ENCODE measurements at regions not wholly inside any gene's neighbourhood (a gene's known extent, or its start where the extent isn't known, plus 50 kb on each side); places are given as distances from the start of the nearest gene placed in this dataset.

- Mint-ChIP-seq H3K27me3 (ENCODE audit: low read depth) (no peaks in the 10 kb centered on the region), H3K36me3 (no peaks in the 10 kb centered on the region), H3K4me1 (peaks cover 18% of the 10 kb centered on the region), H3K9me3 (peaks cover 8% of the 10 kb centered on the region), H3K27ac (peak overlapping the region; percentile 21), H3K4me3 (no peak overlapping the region)
- no peak for TF ChIP-seq CTCF (IDR thresholded peaks at IDR 0.05; ENCODE audit: unreplicated experiment)
- no peak for DNase-seq (ENCODE audit: low spot score in 2 of 2, unreplicated experiment in 2 of 2)
Measured at GRCh38 chr3:30189900-30190299, 416.5 kb upstream of the TGFBR2 start.

- peaks cover 32% of the 10 kb centered on the region for H3K4me1 Mint-ChIP-seq
- H3K36me3 Mint-ChIP-seq = no peaks in the 10 kb centered on the region
- H3K4me3 Mint-ChIP-seq = no peak overlapping the region
- no peak for TF ChIP-seq CTCF (IDR thresholded peaks at IDR 0.05; ENCODE audit: unreplicated experiment)
- no peak overlapping the region for H3K27ac Mint-ChIP-seq
- H3K9me3 Mint-ChIP-seq = peaks cover 3% of the 10 kb centered on the region
- no peaks in the 10 kb centered on the region for H3K27me3 Mint-ChIP-seq (ENCODE audit: low read depth)
- no peak for DNase-seq (ENCODE audit: low spot score in 2 of 2, unreplicated experiment in 2 of 2)
Measured at GRCh38 chr3:30193625-30194044, 412.8 kb upstream of the TGFBR2 start.

GRCh38 chr3:30195352-30195751, 411.0 kb upstream of the TGFBR2 start:
- Mint-ChIP-seq H3K27ac (no peak overlapping the region), H3K4me1 (peaks cover 37% of the 10 kb centered on the region), H3K36me3 (no peaks in the 10 kb centered on the region), H3K27me3 (ENCODE audit: low read depth) (no peaks in the 10 kb centered on the region), H3K9me3 (peaks cover 3% of the 10 kb centered on the region), H3K4me3 (no peak overlapping the region)
- TF ChIP-seq CTCF (IDR thresholded peaks at IDR 0.05; ENCODE audit: unreplicated experiment) = no peak
- DNase-seq (ENCODE audit: low spot score in 2 of 2, unreplicated experiment in 2 of 2) = no peak

GRCh38 chr3:30198162-30198561, 408.2 kb upstream of the TGFBR2 start:
- H3K27ac Mint-ChIP-seq = no peak overlapping the region
- H3K27me3 Mint-ChIP-seq (ENCODE audit: low read depth) = no peaks in the 10 kb centered on the region
- no peak overlapping the region for H3K4me3 Mint-ChIP-seq
- H3K4me1 Mint-ChIP-seq = peaks cover 36% of the 10 kb centered on the region
- DNase-seq (ENCODE audit: low spot score in 2 of 2, unreplicated experiment in 2 of 2) = no peak
- H3K9me3 Mint-ChIP-seq = peaks cover 3% of the 10 kb centered on the region
- no peaks in the 10 kb centered on the region for H3K36me3 Mint-ChIP-seq
- TF ChIP-seq CTCF (IDR thresholded peaks at IDR 0.05; ENCODE audit: unreplicated experiment) = no peak

GRCh38 chr3:30199096-30199759, 407.2 kb upstream of the TGFBR2 start:
- DNase-seq (ENCODE audit: low spot score in 2 of 2, unreplicated experiment in 2 of 2) = peak; percentile 62 to 77
- Mint-ChIP-seq H3K4me1 (peaks cover 32% of the 10 kb centered on the region), H3K9me3 (no peaks in the 10 kb centered on the region)

More at GRCh38 chr3:30199096-30199759, 407.2 kb upstream of the TGFBR2 start:
- Mint-ChIP-seq H3K36me3 (no peaks in the 10 kb centered on the region), H3K27ac (no peak overlapping the region), H3K4me3 (no peak overlapping the region), H3K27me3 (ENCODE audit: low read depth) (no peaks in the 10 kb centered on the region)
- TF ChIP-seq CTCF (IDR thresholded peaks at IDR 0.05; ENCODE audit: unreplicated experiment) = peak; percentile 94
